HL-60 (cell line): ENCODE measurements at regions not wholly inside any gene's neighbourhood (a gene's known extent, or its start where the extent isn't known, plus 50 kb on each side); places are given as distances from the start of the nearest gene placed in this dataset.

Source experiments
- DNase-seq, 2 experiments: peaks; one replicate each; pipeline ENCODE4 v3.0.0-alpha.2; 2010 to 2020; ENCODE audit warnings: low read depth in 1 of 2, low spot score in 1 of 2
- H3K27ac ChIP-seq: fragments of 250-450 bp; sonication (Bioruptor Pico); replicated peaks from 2 replicates; pipeline ENCODE4 v1.5.1; 2020; ENCODE audit warnings: mild to moderate bottlenecking, moderate library complexity
- H3K27me3 ChIP-seq: fragments of 250-450 bp; sonication (Bioruptor Pico); 2 replicates; pipeline ENCODE4 v1.5.1; 2021; ENCODE audit warnings: mild to moderate bottlenecking, moderate library complexity; ENCODE audit not compliant: insufficient read depth, poor library complexity, severe bottlenecking
- H3K4me3 ChIP-seq: replicated peaks from 2 replicates; pipeline ENCODE4 v1.5.1; 2011; ENCODE audit warnings: mild to moderate bottlenecking, control low read depth, low read length; ENCODE audit not compliant: insufficient read depth
- GABPA ChIP-seq: IDR thresholded peaks from 2 replicates; pipeline ENCODE4 v1.6.1; 2012; ENCODE audit warnings: low read depth
- POLR2AphosphoS5 ChIP-seq: IDR thresholded peaks from 2 replicates; pipeline ENCODE4 v1.6.1; 2012; ENCODE audit warnings: low read depth
- SPI1 ChIP-seq: IDR thresholded peaks from 2 replicates; pipeline ENCODE4 v1.6.1; 2012; ENCODE audit warnings: low read depth, mild to moderate bottlenecking, borderline replicate concordance
- TF ChIP-seq, protein P1 (sequence below): IDR thresholded peaks from 2 replicates; pipeline ENCODE4 v1.6.1; 2012; ENCODE audit warnings: low read depth; ENCODE audit not compliant: insufficient replicate concordance
- TF ChIP-seq, protein P2 (sequence below): IDR thresholded peaks from one replicate; pipeline ENCODE4 v1.5.1; 2011; ENCODE audit warnings: low read length, control low read depth, inconsistent platforms; ENCODE audit not compliant: insufficient read depth

DNA sequence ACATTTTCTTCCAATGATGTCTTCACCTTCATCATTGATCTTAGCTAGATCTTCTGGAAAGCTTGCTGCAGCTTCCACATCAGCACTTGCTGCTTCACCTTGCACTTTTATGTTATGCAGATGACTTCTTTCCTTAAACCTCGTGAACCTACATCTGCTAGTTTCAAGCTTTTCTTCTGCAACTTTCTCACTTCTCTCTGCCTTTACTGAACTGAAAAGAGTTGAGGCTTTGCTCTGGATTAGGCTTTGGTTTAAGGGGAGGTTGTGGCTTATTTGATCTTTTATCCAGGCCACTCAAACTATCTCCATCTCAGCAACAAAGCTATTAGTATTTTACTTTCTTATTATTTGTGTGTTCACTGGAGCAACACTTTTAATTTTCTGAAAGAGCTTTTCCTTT is 125.5 kb upstream of the POM121L12 start:
- Histone ChIP-seq H3K27me3 (no peaks in the 10 kb centered on the region), H3K27ac (no peak overlapping the region), H3K4me3 (no peak overlapping the region)
- no peak for DNase-seq
- TF ChIP-seq POLR2AphosphoS5 (no peak), SPI1 (no peak), GABPA (no peak)
- TF ChIP-seq, protein P1, sequence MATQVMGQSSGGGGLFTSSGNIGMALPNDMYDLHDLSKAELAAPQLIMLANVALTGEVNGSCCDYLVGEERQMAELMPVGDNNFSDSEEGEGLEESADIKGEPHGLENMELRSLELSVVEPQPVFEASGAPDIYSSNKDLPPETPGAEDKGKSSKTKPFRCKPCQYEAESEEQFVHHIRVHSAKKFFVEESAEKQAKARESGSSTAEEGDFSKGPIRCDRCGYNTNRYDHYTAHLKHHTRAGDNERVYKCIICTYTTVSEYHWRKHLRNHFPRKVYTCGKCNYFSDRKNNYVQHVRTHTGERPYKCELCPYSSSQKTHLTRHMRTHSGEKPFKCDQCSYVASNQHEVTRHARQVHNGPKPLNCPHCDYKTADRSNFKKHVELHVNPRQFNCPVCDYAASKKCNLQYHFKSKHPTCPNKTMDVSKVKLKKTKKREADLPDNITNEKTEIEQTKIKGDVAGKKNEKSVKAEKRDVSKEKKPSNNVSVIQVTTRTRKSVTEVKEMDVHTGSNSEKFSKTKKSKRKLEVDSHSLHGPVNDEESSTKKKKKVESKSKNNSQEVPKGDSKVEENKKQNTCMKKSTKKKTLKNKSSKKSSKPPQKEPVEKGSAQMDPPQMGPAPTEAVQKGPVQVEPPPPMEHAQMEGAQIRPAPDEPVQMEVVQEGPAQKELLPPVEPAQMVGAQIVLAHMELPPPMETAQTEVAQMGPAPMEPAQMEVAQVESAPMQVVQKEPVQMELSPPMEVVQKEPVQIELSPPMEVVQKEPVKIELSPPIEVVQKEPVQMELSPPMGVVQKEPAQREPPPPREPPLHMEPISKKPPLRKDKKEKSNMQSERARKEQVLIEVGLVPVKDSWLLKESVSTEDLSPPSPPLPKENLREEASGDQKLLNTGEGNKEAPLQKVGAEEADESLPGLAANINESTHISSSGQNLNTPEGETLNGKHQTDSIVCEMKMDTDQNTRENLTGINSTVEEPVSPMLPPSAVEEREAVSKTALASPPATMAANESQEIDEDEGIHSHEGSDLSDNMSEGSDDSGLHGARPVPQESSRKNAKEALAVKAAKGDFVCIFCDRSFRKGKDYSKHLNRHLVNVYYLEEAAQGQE, result no peak
- TF ChIP-seq, protein P2, sequence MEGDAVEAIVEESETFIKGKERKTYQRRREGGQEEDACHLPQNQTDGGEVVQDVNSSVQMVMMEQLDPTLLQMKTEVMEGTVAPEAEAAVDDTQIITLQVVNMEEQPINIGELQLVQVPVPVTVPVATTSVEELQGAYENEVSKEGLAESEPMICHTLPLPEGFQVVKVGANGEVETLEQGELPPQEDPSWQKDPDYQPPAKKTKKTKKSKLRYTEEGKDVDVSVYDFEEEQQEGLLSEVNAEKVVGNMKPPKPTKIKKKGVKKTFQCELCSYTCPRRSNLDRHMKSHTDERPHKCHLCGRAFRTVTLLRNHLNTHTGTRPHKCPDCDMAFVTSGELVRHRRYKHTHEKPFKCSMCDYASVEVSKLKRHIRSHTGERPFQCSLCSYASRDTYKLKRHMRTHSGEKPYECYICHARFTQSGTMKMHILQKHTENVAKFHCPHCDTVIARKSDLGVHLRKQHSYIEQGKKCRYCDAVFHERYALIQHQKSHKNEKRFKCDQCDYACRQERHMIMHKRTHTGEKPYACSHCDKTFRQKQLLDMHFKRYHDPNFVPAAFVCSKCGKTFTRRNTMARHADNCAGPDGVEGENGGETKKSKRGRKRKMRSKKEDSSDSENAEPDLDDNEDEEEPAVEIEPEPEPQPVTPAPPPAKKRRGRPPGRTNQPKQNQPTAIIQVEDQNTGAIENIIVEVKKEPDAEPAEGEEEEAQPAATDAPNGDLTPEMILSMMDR, result no peak

- Histone ChIP-seq H3K27me3 (no peaks in the 10 kb centered on the region), H3K4me3 (no peak overlapping the region), H3K27ac (no peak overlapping the region)
- TF ChIP-seq SPI1 (no peak), GABPA (no peak), POLR2AphosphoS5 (no peak)
- TF ChIP-seq, protein P2, result no peak
- no peak for DNase-seq
These were observed 126.3 kb upstream of the POM121L12 start for GRCh38 chr7:52909131-52909530.

- H3K27ac ChIP-seq, result no peak overlapping the region
- no peak for DNase-seq
- no peak for TF ChIP-seq SPI1
- TF ChIP-seq GABPA, result no peak
- TF ChIP-seq, protein P1, result no peak
- H3K27me3 ChIP-seq, result no peaks in the 10 kb centered on the region
- H3K4me3 ChIP-seq, result no peak overlapping the region
These were observed 137.7 kb upstream of the POM121L12 start for GRCh38 chr7:52897713-52898112.

- TF ChIP-seq SPI1 (no peak), POLR2AphosphoS5 (no peak), GABPA (no peak)
- TF ChIP-seq, protein P1, result no peak
- TF ChIP-seq, protein P2, result no peak
- H3K27ac ChIP-seq, result no peak overlapping the region
- no peak overlapping the region for H3K4me3 ChIP-seq
- DNase-seq, result no peak
- no peaks in the 10 kb centered on the region for H3K27me3 ChIP-seq
These were observed 138.1 kb upstream of the POM121L12 start for GRCh38 chr7:52897288-52897687.
